Heart left ventricle (tissue), 16 donors: ENCODE measurements at regions not wholly inside any gene's neighbourhood (a gene's known extent, or its start where the extent isn't known, plus 50 kb on each side); places are given as distances from the start of the nearest gene placed in this dataset.

Source experiments
- ATAC-seq, 4 donors: fragments of 200-7000 bp; cut with Tn5 transposase; one replicate each; pipeline ENCODE4 v1.9.1; 2020 to 2022; ENCODE audit warnings: moderate library complexity in 4 of 4, mild to moderate bottlenecking in 3 of 4, moderate number of reproducible peaks in 1 of 4
- DNase-seq, 5 donors: peaks; one replicate each; pipeline ENCODE4 v3.0.0-alpha.2; 2020
- H3K27ac ChIP-seq, 12 donors: fragments of 200-600 bp; sonication (generic) in 4 of 12; one replicate each; pipeline versions ENCODE4 v1.5.0 to v1.8.0; 2016 to 2022; ENCODE audit warnings: mild to moderate bottlenecking in 2 of 12
- H3K27me3 ChIP-seq, 9 donors: fragments of 200-600 bp; sonication (generic) in 2 of 9; one replicate each; pipeline versions ENCODE4 v1.5.1 to v1.8.0; 2016 to 2022; ENCODE audit warnings: mild to moderate bottlenecking in 3 of 9
- H3K36me3 ChIP-seq, 9 donors: fragments of 200-600 bp; sonication (generic) in 2 of 9; one replicate each; pipeline versions ENCODE4 v1.5.0 to v1.8.0; 2018 to 2022; ENCODE audit warnings: mild to moderate bottlenecking in 2 of 9
- H3K4me1 ChIP-seq, 12 donors: fragments of 200-600 bp; sonication (generic) in 4 of 12; one replicate each; pipeline versions ENCODE4 v1.5.0 to v1.8.0; 2016 to 2022; ENCODE audit warnings: mild to moderate bottlenecking in 3 of 12
- H3K4me3 ChIP-seq, 12 donors: fragments of 200-600 bp; sonication (generic) in 4 of 12; one replicate each; pipeline versions ENCODE4 v1.5.0 to v1.8.0; 2017 to 2022; ENCODE audit warnings: mild to moderate bottlenecking in 9 of 12, moderate library complexity in 4 of 12
- H3K9me3 ChIP-seq, 12 donors: fragments of 200-600 bp; sonication (generic) in 4 of 12; one replicate each; pipeline versions ENCODE4 v1.5.0 to v1.8.0; 2016 to 2022; ENCODE audit warnings: mild to moderate bottlenecking in 1 of 12
- CTCF ChIP-seq, 12 donors: fragments of 200-600 bp; sonication (generic) in 4 of 12; IDR thresholded peaks; one replicate each; pipeline versions ENCODE4 v1.5.0 to v1.8.0; 2018 to 2022; ENCODE audit warnings: antibody characterized with exemption in 12 of 12, mild to moderate bottlenecking in 5 of 12
- POLR2A ChIP-seq, 2 donors: fragments of 450-650 bp; IDR thresholded peaks; one replicate each; pipeline ENCODE4 v1.6.1; 2017; ENCODE audit warnings: antibody characterized with exemption in 2 of 2, mild to moderate bottlenecking in 2 of 2, moderate library complexity in 2 of 2
- WGBS, 4 donors: extraction: QIAGEN DNeasy Blood & Tissue Kit in 2 of 4; methylation state at CpG; one replicate each; pipeline versions ENCODE4 v1.1.5 to v1.1.7; 2013 to 2018; 5-methylcytosine and 5-hydroxymethylcytosine counted together
- intact Hi-C, 10 donors: fragments of 100-400 bp; cut with DNase I; formaldehyde crosslinking; loops; one replicate each; pipeline versions ENCODE4 v1.11.1 to v1.14.2; 2022
- donor health status: ischemic (EF 13 %, LVEDD 7.1; RV severe dilation, severe dysfunction).
- donor health status: healthy with polysubstance abuse.
- donor health status: DM: no; HTN: yes; CAD: no.
- donor health status: DM: no; HTN: no; CAD: no.
- donor health status: ischemic (EF 25% LVEDD 6.9; RV normal size, moderate dysfunction).
- donor health status: ischemic (EF 25% LVEDD 5.7; RV mildly dilated, moderate dysfunction).
- donor health status: healthy.
- donor health status: DM: yes; HTN: yes; CAD: no.
- donor health status: ischemic (EF 35%, LVEDD 5.7; RV mildly dilated, moderate dysfunction).
- donor health status: nonischemic (EF 11% LVEDD 7.7; RV severe dilation, severe dysfunction).
- donor health status: DM: yes; HTN: yes; CAD: no.
- donor health status: PGD.
- donor health status: ischemic (EF 29% LVEDD 5.4; RV normal size, mild dysfunction).
- donor health status: nonischemic (EF 23%, LVEDD 6.1; RV moderate dilation, normal function).

GRCh38 chr16:52618753-52619497, 72.0 kb upstream of the TOX3 start:
- Histone ChIP-seq H3K9me3 (peaks cover 0 to 9% (median 0%) of the 10 kb centered on the region in 12 donors), H3K27ac (no peak overlapping the region), H3K27me3 (peaks cover 0 to 6% (median 0%) of the 10 kb centered on the region in 9 donors), H3K36me3 (no peaks in the 10 kb centered on the region), H3K4me1 (no peaks in the 10 kb centered on the region), H3K4me3 (no peak overlapping the region)
- TF ChIP-seq POLR2A (IDR thresholded peaks at IDR 0.05) (no peak), CTCF (IDR thresholded peaks at IDR 0.05) (no peak)
- ATAC-seq, result no peak
- no peak for DNase-seq
- WGBS, 4 donors, result 70 to 88% (median 72%) methylated on average over 3 of the region's 3 CpGs
- intact Hi-C loops, result no loop called here

- no peaks in the 10 kb centered on the region for H3K4me1 ChIP-seq
- intact Hi-C loops, result no loop called here
- peaks cover 0 to 9% (median 0%) of the 10 kb centered on the region in 12 donors for H3K9me3 ChIP-seq
- H3K4me3 ChIP-seq, result no peak overlapping the region
- ATAC-seq (no peak), DNase-seq (no peak)
- no peaks in the 10 kb centered on the region for H3K36me3 ChIP-seq
- peaks cover 0 to 6% (median 0%) of the 10 kb centered on the region in 9 donors for H3K27me3 ChIP-seq
- H3K27ac ChIP-seq, result no peak overlapping the region
- WGBS, 4 donors, result 60 to 73% (median 63%) methylated on average over 3 of the region's 3 CpGs
- TF ChIP-seq CTCF (IDR thresholded peaks at IDR 0.05) (no peak), POLR2A (IDR thresholded peaks at IDR 0.05) (no peak)
Observed at GRCh38 chr16:52617591-52617990, 70.6 kb upstream of the TOX3 start.

GRCh38 chr16:52613508-52613907, 66.6 kb upstream of the TOX3 start:
- no peak for DNase-seq
- no peaks in the 10 kb centered on the region for H3K27me3 ChIP-seq
- no peak overlapping the region for H3K27ac ChIP-seq
- no peaks in the 10 kb centered on the region for H3K36me3 ChIP-seq
- 62 to 83% (median 73%) methylated on average over 2 of the region's 2 CpGs for WGBS, 4 donors
- ATAC-seq, result no peak
- TF ChIP-seq POLR2A (IDR thresholded peaks at IDR 0.05), result no peak
- TF ChIP-seq CTCF (IDR thresholded peaks at IDR 0.05), result no peak
- H3K4me3 ChIP-seq, result no peak overlapping the region
- H3K9me3 ChIP-seq, result no peaks in the 10 kb centered on the region
- intact Hi-C loops, result no loop called here
- H3K4me1 ChIP-seq, result no peaks in the 10 kb centered on the region

- Histone ChIP-seq H3K9me3 (no peaks in the 10 kb centered on the region), H3K27me3 (no peaks in the 10 kb centered on the region), H3K4me3 (no peak overlapping the region), H3K4me1 (no peaks in the 10 kb centered on the region), H3K27ac (no peak overlapping the region), H3K36me3 (no peaks in the 10 kb centered on the region)
- WGBS, 4 donors, result 79 to 82% (median 81%) methylated on average over 9 of the region's 9 CpGs
- TF ChIP-seq CTCF (IDR thresholded peaks at IDR 0.05), result no peak
- TF ChIP-seq POLR2A (IDR thresholded peaks at IDR 0.05), result no peak
- DNase-seq, result no peak
- intact Hi-C loops, result no loop called here
- no peak for ATAC-seq
Observed at GRCh38 chr16:52611817-52612673, 65.1 kb upstream of the TOX3 start.
